ENCODE measurements at regions not wholly inside any gene's neighbourhood (a gene's known extent, or its start where the extent isn't known, plus 50 kb on each side); places are given as distances from the start of the nearest gene placed in this dataset.
"Not testable (repeated sequence)": the region's sequence is repeated elsewhere in the genome, so short reads cannot be mapped to it uniquely, and the experiment has no call there.

DNA sequence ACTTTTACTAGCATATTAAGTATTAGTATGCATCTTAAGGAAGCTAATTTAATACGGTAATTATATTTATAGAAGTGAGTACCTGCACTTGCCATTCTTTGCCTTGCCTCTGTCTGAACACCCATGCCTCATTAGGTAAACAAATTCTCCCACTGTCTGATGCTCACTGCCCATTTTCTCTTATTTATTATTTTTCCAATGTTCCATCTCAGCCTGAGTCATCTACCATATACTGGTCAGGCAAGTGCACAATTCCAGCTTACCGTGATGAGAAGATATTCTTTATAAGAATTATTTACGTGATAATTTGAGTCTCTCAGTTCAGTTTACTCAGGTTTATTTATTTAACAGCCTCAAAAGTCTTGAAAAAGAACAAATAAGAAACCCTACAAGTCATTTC is 619.2 kb upstream of the EYS start:
- DNase-seq, result no peak

DNA sequence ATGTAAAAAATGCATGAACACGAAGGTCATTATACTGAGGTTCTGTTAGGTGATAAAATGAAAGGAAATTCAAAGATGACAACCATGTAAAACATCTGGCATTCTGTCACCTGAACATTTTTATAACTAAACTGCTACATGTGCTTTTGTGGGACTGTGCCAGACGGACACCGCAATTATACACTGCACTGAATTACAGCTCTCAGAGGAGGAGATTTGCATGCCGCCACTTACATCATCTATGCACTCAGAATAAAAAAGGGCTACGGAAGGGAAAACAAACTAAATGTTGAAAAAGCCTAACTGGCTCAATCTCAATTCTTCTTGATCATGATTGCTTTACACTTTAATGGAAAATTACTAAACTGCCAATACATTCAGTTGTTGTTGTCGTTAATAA is 614.0 kb upstream of the EYS start:
- no peak for DNase-seq

- DNase-seq, result no peak
Measured at GRCh38 chr6:66307490-66307889, 600.5 kb upstream of the EYS start.

DNA sequence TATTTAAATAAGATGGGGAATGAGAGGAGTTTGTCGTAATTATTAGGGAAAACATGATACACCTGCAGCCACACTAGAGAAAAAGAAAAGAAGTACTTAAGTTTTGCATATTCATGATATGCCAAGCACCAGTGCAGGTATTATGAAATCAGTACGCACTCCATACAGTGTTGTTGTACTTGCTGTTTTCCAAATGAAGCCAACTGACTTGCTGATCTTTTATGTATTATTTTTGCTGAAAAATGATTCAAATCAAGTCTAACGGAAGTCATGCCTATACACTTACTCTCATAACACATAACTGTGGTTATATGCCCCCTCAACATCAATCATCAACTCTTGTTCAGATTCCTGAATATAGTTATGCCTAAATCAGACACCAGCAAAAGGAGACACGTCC is 584.9 kb upstream of the EYS start:
- DNase-seq, result no peak

GRCh38 chr6:66289889-66290288 is 582.9 kb upstream of the EYS start:
- no peak for DNase-seq

DNA sequence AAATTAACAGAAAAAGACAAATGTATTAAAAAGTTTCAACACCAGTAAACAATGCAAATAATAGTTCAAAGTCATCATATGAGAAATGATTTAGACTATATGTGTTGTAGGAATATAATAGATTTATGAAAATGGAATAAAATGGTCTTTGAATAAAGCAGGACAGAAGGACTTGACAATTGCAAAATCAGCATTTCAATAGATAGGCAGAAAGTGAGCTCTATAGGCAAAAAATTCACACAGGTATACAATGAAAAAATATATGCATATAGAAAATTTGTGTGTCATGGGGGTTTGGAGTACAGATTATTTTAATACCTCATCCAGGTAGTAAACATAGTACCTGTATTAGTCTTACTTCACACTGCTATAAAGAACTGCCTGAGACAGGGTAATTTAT is 571.1 kb upstream of the EYS start:
- DNase-seq, result no peak

DNA sequence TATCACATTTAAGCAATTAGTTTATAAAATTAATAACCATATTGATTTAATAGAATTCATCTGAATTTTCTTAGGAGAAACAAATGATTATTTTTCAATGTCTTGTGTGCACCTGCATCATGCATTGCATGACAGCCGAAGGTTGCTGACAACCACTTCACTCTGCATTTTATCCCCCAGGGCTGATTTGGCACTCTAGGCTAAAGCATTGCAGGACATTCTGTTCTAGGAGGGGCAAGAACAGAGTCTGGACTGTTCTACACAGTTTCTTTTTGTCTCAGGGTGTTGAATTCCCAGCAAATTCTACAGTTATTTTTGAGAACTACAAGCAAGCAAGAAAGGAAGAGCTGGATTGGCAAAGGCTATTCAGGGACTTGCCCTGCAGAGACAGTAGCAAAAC is 570.4 kb upstream of the EYS start:
- DNase-seq, result no peak

DNA sequence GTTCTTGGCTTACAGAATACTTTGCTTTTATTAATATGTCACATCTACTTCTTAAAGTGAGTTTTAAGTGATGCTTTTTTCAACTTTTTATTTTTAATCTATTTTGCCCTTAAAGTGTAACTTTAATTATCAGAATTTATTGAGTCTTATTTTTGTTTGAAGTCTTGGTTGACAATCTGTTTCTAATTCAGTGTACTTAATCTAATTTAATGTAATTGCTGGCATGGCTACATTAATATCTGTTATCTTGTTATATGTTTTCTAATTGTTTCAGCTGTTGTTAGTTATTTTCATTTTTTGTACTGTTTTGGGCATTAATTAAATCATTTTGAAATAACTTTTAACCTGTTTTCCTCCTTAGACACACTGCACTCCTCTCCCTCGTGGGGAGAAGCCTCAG is 558.7 kb upstream of the EYS start:
- DNase-seq, result no peak

GRCh38 chr6:66264376-66264775 is 557.4 kb upstream of the EYS start:
- DNase-seq, result no peak

GRCh38 chr6:66258731-66259487 is 551.9 kb upstream of the EYS start:
- not testable (repeated sequence) for DNase-seq

DNA sequence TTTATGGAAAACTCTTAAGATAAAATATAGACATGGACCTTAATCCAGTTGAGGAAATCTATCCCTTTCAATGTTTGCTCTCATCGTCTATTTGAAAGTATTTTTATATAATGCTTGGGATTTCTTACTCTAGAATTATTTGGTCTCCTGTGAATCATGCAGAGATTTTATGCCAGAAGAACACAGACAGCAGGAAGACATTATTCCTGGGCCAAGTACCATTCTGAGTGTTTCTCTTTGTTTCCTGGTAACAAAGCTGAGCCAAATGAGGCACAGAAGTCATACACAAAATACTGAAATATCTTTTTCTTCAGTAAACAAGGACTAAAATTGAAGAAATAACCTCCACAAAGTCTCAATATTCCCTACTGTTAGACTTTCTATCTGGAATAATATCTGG is 538.2 kb upstream of the EYS start:
- DNase-seq, result no peak

GRCh38 chr6:66238851-66239250 is 531.8 kb upstream of the EYS start:
- DNase-seq, result no peak

DNA sequence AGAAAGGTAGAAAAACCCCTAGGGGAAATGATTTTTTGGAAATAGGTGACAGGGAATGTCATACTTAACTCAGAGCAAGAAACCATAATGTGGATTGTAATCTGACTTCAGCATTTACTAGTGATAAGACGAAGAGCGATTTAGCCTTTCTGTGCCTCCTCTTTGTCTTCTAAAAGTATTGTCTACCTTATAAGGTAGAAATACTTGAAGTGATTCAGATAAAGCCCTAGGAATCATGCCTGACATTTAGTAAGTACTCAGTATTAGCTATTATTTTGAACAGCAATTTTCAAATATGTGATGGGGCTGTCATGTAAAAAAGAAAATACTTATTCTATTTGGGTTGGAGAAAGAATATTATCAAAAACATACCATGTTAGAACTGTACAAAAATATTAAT is 525.9 kb upstream of the EYS start:
- DNase-seq, result no peak

DNA sequence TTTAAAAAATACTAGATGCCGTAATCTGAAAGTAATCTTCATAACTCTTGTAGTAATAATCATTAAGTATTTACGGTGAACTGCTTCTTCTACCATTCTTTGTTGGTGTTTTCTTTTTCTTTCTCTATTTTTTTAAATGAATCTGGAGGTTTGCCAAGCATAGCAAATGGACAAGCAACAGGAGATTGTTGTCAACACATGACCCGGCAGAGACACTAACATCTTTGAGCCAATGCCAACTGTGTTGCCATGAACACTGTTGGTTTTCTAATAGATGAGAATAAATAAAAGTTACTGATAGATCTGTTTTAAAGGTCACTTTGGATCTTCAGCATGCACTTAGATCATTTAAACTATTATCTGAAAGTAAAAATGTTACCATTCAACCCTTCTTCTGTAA is 523.6 kb upstream of the EYS start:
- no peak for DNase-seq

- no peak for DNase-seq
Measured at GRCh38 chr6:66226109-66226508, 519.1 kb upstream of the EYS start.

DNA sequence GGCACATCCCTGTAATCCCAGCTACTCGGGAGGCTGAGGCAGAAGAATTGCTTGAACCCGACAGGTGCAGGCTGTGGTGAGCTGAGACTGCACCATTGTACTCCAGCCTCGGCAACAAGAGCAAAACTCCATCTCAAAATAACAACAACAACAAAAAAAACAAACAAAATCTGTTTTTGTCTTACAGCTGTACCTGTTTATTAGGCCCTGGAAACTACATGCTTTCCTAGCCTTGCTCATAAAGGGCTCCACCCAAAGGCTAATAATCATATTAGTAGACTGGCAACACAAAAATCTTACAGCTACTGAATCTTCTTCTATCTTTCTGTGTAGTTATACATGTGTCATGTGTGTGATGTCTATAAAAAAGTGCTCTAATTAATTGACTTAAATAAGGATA is 503.9 kb upstream of the EYS start:
- DNase-seq, result no peak

DNA sequence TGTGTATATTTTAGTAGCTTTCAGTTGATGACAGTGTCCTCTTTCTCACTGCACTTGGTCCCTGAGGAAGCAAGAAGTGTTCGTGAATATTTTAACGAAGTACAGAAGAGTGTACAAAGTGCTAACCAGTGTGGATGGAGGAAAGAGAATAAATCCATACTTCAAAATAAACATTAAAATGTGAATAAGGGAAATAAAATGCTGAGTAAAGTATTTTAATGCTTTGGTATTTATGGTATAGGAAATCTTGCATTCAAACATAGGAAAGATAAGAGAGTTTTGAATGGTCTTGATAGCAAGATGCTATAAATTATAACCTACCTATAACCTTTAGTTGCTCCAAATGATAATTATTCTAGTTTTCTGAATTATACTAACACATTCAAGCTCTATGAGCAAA is 493.4 kb upstream of the EYS start:
- DNase-seq, result no peak

DNA sequence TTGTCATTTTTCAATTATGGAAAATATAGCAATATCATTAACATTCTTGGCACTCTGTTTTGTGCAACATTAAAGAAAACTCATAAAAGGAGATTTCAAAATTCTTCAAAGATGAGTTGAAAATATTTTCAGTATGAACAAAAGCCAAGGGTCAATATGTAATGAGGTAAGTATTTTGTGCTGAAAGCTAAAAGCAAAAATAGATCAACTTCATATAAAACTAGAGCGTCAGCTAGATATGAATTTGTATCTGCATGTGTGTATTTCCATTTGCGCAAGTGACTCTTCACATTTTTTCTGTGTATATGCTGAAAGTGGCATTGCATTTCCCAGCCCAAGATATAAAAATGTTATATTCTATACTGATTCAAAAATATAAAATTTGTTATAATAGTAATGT is 492.1 kb upstream of the EYS start:
- no peak for DNase-seq

GRCh38 chr6:66198062-66198624 is 491.1 kb upstream of the EYS start:
- DNase-seq, result no peak

DNA sequence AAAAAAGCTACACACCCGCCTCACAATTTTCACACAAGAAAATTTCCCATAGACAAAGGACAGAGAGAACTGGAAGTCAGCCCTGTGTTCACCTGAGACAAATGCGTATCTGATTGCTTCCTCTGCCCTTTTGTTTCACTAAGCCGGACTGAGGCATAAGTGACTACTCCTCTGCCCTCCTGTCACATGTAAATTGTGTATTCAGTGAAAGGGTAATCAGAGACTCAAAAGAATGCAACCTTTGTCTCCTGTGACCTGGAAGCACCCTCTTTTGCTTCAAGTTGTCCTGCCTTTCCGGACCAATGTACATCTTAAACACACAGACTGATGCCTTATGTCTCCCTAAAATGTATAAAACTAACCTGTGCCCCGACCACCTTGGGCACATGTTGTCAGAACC is 483.8 kb upstream of the EYS start:
- no peak for DNase-seq

DNA sequence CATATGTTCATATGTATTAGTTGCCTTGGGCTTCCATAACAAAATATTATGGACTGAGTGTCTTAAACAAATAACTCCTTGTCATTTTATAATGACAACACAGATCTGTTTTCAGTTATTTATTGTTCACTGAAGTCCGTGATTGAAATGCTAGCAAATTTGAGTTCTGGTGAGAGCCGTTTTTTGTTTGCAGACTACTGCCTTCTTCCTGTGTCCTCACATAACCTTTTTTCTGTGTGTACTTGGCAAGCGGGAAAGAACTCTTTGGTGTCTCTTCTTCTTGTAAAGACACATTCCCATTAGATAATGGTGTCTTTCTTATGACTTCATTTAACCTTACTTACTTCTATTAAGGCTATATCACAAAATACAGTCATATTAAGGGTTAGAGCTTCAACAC is 482.9 kb upstream of the EYS start:
- no peak for DNase-seq

DNA sequence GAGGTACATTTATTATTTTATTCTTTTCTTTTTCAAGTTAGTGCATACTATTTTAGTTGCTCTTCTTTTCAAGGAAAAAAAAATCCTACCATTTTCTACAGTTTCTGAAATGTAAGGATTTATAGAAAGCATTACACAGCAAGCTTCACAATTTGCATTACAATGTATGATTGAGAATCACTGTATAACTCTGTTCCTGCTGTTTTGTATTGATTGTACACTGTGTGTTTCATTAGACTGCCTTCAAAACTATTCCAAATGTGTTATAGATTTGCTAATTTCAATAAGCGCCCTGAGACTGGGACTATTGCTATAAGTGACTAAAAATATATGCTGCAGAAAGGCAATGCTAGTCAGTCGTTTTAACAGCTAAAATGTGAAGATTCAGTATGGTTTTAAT is 479.7 kb upstream of the EYS start:
- no peak for DNase-seq

GRCh38 chr6:66184091-66184490 is 477.1 kb upstream of the EYS start:
- DNase-seq, result no peak

DNA sequence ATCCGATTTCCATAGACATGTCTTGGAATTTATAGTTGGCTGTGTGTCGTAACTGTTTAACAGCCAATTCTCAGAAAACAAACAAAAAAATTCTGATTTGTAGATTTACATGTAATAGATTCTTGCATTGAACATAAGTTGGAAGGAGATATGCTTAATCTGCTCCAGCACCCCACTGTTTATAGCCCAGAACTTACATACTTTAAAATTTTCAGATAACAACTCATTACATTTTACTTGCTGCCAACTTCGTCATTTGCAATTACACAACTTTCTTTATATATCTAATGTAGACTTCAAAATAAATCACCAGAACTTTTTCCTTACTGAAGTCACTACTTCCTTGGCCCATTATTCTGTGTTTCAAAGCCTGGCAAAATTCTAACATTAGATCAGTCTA is 472.3 kb upstream of the EYS start:
- DNase-seq, result no peak

- DNase-seq, result no peak
Measured at GRCh38 chr6:66173587-66173986, 466.6 kb upstream of the EYS start.

Measured in MV-4-11 (cell line).